Mammary epithelial cell (primary cell): ENCODE measurements at regions not wholly inside any gene's neighbourhood (a gene's known extent, or its start where the extent isn't known, plus 50 kb on each side); places are given as distances from the start of the nearest gene placed in this dataset.

Source experiments
- EZH2 ChIP-seq: IDR thresholded peaks from 2 replicates; pipeline ENCODE4 v1.6.1; 2012; ENCODE audit warnings: low read length, inconsistent platforms, borderline replicate concordance
- TF ChIP-seq, protein P1 (sequence below), 2 donors: IDR thresholded peaks in 1 of 2; conservative IDR thresholded peaks in 1 of 2; 2 replicates each; pipeline ENCODE4 v1.5.1; 2011 to 2012; ENCODE audit warnings: inconsistent platforms in 2 of 2, low read length in 2 of 2, mild to moderate bottlenecking in 2 of 2, control low read depth in 1 of 2, low read depth in 1 of 2; ENCODE audit not compliant: insufficient read depth in 1 of 2; ENCODE audit errors: extremely low read depth in 1 of 2

- no peak for TF ChIP-seq EZH2
- TF ChIP-seq, protein P1, sequence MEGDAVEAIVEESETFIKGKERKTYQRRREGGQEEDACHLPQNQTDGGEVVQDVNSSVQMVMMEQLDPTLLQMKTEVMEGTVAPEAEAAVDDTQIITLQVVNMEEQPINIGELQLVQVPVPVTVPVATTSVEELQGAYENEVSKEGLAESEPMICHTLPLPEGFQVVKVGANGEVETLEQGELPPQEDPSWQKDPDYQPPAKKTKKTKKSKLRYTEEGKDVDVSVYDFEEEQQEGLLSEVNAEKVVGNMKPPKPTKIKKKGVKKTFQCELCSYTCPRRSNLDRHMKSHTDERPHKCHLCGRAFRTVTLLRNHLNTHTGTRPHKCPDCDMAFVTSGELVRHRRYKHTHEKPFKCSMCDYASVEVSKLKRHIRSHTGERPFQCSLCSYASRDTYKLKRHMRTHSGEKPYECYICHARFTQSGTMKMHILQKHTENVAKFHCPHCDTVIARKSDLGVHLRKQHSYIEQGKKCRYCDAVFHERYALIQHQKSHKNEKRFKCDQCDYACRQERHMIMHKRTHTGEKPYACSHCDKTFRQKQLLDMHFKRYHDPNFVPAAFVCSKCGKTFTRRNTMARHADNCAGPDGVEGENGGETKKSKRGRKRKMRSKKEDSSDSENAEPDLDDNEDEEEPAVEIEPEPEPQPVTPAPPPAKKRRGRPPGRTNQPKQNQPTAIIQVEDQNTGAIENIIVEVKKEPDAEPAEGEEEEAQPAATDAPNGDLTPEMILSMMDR (conservative IDR thresholded peaks at IDR 0.05 in 1 of 2, IDR thresholded peaks at IDR 0.05 in 1 of 2; ENCODE audit: extremely low read depth in 1 of 2, insufficient read depth in 1 of 2, low read depth in 1 of 2, low read length in 2 of 2), result no peak
Observed at GRCh38 chr5:10891193-10891592, 130.2 kb upstream of the DAP start.
